GM23338 (cell line): ENCODE measurements at regions not wholly inside any gene's neighbourhood (a gene's known extent, or its start where the extent isn't known, plus 50 kb on each side); places are given as distances from the start of the nearest gene placed in this dataset.

Experiments
- ATAC-seq: fragments of 200-7000 bp; cut with Tn5 transposase; 3 replicates; pipeline ENCODE4 v1.9.1; 2020
- DNase-seq: peaks from one replicate; pipeline ENCODE4 v3.0.0-alpha.2; 2015; ENCODE audit warnings: low spot score
- H2AFZ ChIP-seq: fragments of 200-600 bp; sonication (generic); 2 replicates; pipeline ENCODE4 v1.8.0; 2016; ENCODE audit warnings: antibody characterized with exemption, mild to moderate bottlenecking, moderate library complexity
- H3F3A ChIP-seq: fragments of 200-600 bp; sonication (generic); replicated peaks from 2 replicates; pipeline ENCODE4 v1.8.0; 2017; ENCODE audit warnings: antibody characterized with exemption, mixed run types, low read depth
- H3K27ac ChIP-seq: fragments of 200-600 bp; sonication (generic); 2 replicates; pipeline ENCODE4 v1.6.1; 2016; ENCODE audit warnings: low read depth
- H3K27me3 ChIP-seq: fragments of 200-600 bp; sonication (generic); 2 replicates; pipeline ENCODE4 v1.8.0; 2016; ENCODE audit warnings: mild to moderate bottlenecking, mixed run types, moderate library complexity; ENCODE audit not compliant: insufficient read depth
- H3K36me3 ChIP-seq: fragments of 200-600 bp; sonication (generic); 2 replicates; pipeline ENCODE4 v1.8.0; 2016; ENCODE audit warnings: mild to moderate bottlenecking; ENCODE audit not compliant: insufficient read depth
- H3K4me1 ChIP-seq: fragments of 200-600 bp; sonication (generic); 2 replicates; pipeline ENCODE4 v1.8.0; 2016; ENCODE audit warnings: mild to moderate bottlenecking, moderate library complexity; ENCODE audit not compliant: insufficient read depth
- H3K4me2 ChIP-seq: fragments of 200-600 bp; sonication (generic); 2 replicates; pipeline ENCODE4 v1.7.1; 2017; ENCODE audit warnings: mixed run types
- H3K4me3 ChIP-seq: fragments of 200-600 bp; sonication (generic); 2 replicates; pipeline ENCODE4 v1.6.1; 2016; ENCODE audit warnings: mixed run types
- H3K79me2 ChIP-seq: fragments of 200-600 bp; sonication (generic); replicated peaks from 2 replicates; pipeline ENCODE4 v1.8.0; 2017; ENCODE audit warnings: mild to moderate bottlenecking; ENCODE audit not compliant: insufficient read depth
- H3K9me2 ChIP-seq: fragments of 200-600 bp; sonication (generic); 2 replicates; pipeline ENCODE4 v1.8.0; 2017; ENCODE audit not compliant: insufficient read depth
- H4K20me1 ChIP-seq: fragments of 200-600 bp; sonication (generic); replicated peaks from 2 replicates; pipeline ENCODE4 v1.8.0; 2017; ENCODE audit warnings: mild to moderate bottlenecking; ENCODE audit not compliant: insufficient read depth
- H3K27ac Mint-ChIP-seq: 2 replicates; pipeline ENCODE4 v1.8.0; 2020; ENCODE audit warnings: inconsistent platforms, mild to moderate bottlenecking, moderate library complexity, mixed read lengths
- H3K27me3 Mint-ChIP-seq: 3 replicates; pipeline ENCODE4 v1.8.0; 2022; ENCODE audit warnings: low read depth, mild to moderate bottlenecking, moderate library complexity, mixed read lengths, inconsistent platforms; ENCODE audit not compliant: insufficient read depth, poor library complexity
- H3K36me3 Mint-ChIP-seq: 3 replicates; pipeline ENCODE4 v1.8.0; 2021; ENCODE audit warnings: low read depth, mild to moderate bottlenecking, inconsistent platforms, moderate library complexity, mixed read lengths
- H3K4me1 Mint-ChIP-seq: 3 replicates; pipeline ENCODE4 v1.8.0; 2020; ENCODE audit warnings: mild to moderate bottlenecking, inconsistent platforms, mixed read lengths
- H3K4me3 Mint-ChIP-seq: 3 replicates; pipeline ENCODE4 v1.8.0; 2021; ENCODE audit warnings: moderate library complexity, mild to moderate bottlenecking, inconsistent platforms, mixed read lengths
- H3K9me3 Mint-ChIP-seq: 3 replicates; pipeline ENCODE4 v1.8.0; 2020; ENCODE audit warnings: moderate library complexity, mild to moderate bottlenecking, inconsistent platforms, mixed read lengths
- CREB1 ChIP-seq: fragments of 250-450 bp; sonication (Bioruptor Pico); IDR thresholded peaks from 2 replicates; pipeline ENCODE4 v1.5.0; 2020; ENCODE audit warnings: low read depth, mild to moderate bottlenecking, moderate library complexity
- EZH2 ChIP-seq: fragments of 200-600 bp; sonication (generic); IDR thresholded peaks from one replicate; pipeline ENCODE4 v1.8.0; 2017; ENCODE audit warnings: antibody characterized with exemption, mild to moderate bottlenecking, low read depth; ENCODE audit not compliant: unreplicated experiment
- EZH2phosphoT487 ChIP-seq: fragments of 200-600 bp; sonication (generic); IDR thresholded peaks from one replicate; pipeline ENCODE4 v1.8.1; 2018; ENCODE audit warnings: antibody characterized with exemption; ENCODE audit not compliant: unreplicated experiment
- JUNB ChIP-seq: IDR thresholded peaks from one replicate; pipeline ENCODE4 v1.6.1; 2016; ENCODE audit warnings: antibody characterized with exemption; ENCODE audit not compliant: unreplicated experiment
- NANOG ChIP-seq: IDR thresholded peaks from 2 replicates; pipeline ENCODE4 v1.6.1; 2016; ENCODE audit warnings: antibody characterized with exemption, borderline replicate concordance
- POLR2AphosphoS5 ChIP-seq: IDR thresholded peaks from 2 replicates; pipeline ENCODE4 v1.6.1; 2016; ENCODE audit warnings: antibody characterized with exemption, low read depth
- ZNF114 ChIP-seq: fragments of 250-450 bp; sonication (Bioruptor Pico); IDR thresholded peaks from 2 replicates; pipeline ENCODE4 v1.5.0; 2020; ENCODE audit warnings: mild to moderate bottlenecking, moderate library complexity
- ZNF331 ChIP-seq: fragments of 250-450 bp; sonication (Bioruptor Pico); IDR thresholded peaks from 2 replicates; pipeline ENCODE4 v1.5.0; 2020; ENCODE audit warnings: low read depth, mild to moderate bottlenecking, moderate library complexity
- TF ChIP-seq, protein P1 (sequence below), 2 experiments: fragments of 200-600 bp in 1 of 2; sonication (generic) in 1 of 2; conservative IDR thresholded peaks; 2 replicates each; pipeline versions ENCODE4 v1.5.1 to v1.6.1; 2016 to 2017; ENCODE audit warnings: antibody characterized with exemption in 2 of 2, low read depth in 2 of 2, mild to moderate bottlenecking in 2 of 2, moderate library complexity in 1 of 2
- TF ChIP-seq, protein P2 (sequence below): IDR thresholded peaks from 2 replicates; pipeline ENCODE4 v1.6.1; 2016; ENCODE audit warnings: antibody characterized with exemption
- TF ChIP-seq, protein P3 (sequence below): IDR thresholded peaks from one replicate; pipeline ENCODE4 v1.6.1; 2018; ENCODE audit warnings: antibody characterized with exemption; ENCODE audit not compliant: unreplicated experiment

DNA sequence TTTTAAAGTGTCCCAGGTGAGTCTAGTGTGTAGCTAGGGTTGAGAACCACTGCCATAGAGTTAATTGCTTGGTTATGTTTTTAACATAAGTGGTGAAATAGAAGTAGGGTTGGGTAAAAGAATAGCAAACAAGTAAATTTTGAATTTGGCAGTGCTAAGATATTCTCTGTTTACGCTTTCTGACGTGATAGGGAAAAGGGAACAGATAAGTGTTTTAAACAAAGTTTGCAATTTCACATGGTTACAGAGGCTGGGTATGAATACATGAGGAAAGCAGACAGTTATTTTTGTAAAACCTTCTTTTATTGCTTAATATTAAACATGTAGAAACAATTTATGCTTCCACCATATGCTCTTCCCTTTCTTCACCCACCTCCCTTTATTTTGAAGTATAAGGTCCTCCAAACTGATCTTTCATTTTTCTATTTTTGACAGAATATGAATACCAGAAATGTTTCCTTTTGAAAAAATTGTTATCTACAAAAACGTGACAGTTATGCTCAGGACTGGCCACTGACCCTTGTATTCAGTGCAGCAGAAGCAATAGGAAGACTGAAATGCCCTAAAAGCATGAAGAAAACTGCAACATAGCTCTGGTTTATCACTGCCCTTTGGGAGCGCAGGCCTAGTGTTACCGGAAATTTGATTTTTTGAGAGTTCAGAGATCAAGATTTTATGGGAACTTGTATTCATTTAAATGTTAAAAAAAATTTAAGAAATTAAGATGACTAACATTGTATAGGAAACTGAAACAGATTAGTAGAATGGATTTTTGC, 214.4 kb upstream of the ARSJ start:
- ATAC-seq: no peak

More for the DNA sequence above, 214.4 kb upstream of the ARSJ start:
- TF ChIP-seq CREB1 (CRISPR knock-in tag): no peak
- TF ChIP-seq, protein P1, sequence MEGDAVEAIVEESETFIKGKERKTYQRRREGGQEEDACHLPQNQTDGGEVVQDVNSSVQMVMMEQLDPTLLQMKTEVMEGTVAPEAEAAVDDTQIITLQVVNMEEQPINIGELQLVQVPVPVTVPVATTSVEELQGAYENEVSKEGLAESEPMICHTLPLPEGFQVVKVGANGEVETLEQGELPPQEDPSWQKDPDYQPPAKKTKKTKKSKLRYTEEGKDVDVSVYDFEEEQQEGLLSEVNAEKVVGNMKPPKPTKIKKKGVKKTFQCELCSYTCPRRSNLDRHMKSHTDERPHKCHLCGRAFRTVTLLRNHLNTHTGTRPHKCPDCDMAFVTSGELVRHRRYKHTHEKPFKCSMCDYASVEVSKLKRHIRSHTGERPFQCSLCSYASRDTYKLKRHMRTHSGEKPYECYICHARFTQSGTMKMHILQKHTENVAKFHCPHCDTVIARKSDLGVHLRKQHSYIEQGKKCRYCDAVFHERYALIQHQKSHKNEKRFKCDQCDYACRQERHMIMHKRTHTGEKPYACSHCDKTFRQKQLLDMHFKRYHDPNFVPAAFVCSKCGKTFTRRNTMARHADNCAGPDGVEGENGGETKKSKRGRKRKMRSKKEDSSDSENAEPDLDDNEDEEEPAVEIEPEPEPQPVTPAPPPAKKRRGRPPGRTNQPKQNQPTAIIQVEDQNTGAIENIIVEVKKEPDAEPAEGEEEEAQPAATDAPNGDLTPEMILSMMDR (conservative IDR thresholded peaks at IDR 0.05; ENCODE audit: low read depth in 2 of 2): no peak
- TF ChIP-seq, protein P2, sequence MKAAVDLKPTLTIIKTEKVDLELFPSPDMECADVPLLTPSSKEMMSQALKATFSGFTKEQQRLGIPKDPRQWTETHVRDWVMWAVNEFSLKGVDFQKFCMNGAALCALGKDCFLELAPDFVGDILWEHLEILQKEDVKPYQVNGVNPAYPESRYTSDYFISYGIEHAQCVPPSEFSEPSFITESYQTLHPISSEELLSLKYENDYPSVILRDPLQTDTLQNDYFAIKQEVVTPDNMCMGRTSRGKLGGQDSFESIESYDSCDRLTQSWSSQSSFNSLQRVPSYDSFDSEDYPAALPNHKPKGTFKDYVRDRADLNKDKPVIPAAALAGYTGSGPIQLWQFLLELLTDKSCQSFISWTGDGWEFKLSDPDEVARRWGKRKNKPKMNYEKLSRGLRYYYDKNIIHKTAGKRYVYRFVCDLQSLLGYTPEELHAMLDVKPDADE: no peak
- TF ChIP-seq ZNF331: no peak
- TF ChIP-seq POLR2AphosphoS5: no peak
- TF ChIP-seq NANOG: no peak
- no peak for TF ChIP-seq ZNF114 (CRISPR knock-in tag)
- no peak for TF ChIP-seq JUNB
- TF ChIP-seq EZH2phosphoT487: no peak
- TF ChIP-seq EZH2: no peak
- TF ChIP-seq, protein P3, sequence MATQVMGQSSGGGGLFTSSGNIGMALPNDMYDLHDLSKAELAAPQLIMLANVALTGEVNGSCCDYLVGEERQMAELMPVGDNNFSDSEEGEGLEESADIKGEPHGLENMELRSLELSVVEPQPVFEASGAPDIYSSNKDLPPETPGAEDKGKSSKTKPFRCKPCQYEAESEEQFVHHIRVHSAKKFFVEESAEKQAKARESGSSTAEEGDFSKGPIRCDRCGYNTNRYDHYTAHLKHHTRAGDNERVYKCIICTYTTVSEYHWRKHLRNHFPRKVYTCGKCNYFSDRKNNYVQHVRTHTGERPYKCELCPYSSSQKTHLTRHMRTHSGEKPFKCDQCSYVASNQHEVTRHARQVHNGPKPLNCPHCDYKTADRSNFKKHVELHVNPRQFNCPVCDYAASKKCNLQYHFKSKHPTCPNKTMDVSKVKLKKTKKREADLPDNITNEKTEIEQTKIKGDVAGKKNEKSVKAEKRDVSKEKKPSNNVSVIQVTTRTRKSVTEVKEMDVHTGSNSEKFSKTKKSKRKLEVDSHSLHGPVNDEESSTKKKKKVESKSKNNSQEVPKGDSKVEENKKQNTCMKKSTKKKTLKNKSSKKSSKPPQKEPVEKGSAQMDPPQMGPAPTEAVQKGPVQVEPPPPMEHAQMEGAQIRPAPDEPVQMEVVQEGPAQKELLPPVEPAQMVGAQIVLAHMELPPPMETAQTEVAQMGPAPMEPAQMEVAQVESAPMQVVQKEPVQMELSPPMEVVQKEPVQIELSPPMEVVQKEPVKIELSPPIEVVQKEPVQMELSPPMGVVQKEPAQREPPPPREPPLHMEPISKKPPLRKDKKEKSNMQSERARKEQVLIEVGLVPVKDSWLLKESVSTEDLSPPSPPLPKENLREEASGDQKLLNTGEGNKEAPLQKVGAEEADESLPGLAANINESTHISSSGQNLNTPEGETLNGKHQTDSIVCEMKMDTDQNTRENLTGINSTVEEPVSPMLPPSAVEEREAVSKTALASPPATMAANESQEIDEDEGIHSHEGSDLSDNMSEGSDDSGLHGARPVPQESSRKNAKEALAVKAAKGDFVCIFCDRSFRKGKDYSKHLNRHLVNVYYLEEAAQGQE: no peak
- Mint-ChIP-seq H3K27ac (no peak overlapping the region), H3K4me1 (peaks cover 14% of the 10 kb centered on the region; the same call in 2 of the 3 replicates), H3K4me3 (no peak overlapping the region), H3K27me3 (no peaks in the 10 kb centered on the region), H3K9me3 (no peaks in the 10 kb centered on the region), H3K36me3 (peaks cover 3% of the 10 kb centered on the region; the same call in 1 of the 3 replicates)
- no peak for DNase-seq
- no peaks in the 10 kb centered on the region for H3F3A ChIP-seq
- H3K79me2 ChIP-seq: no peaks in the 10 kb centered on the region
- H3K4me1 ChIP-seq: no peaks in the 10 kb centered on the region; the same call in 1 of the 2 replicates
- H3K4me2 ChIP-seq: no peak overlapping the region
- H3K27me3 ChIP-seq: no peaks in the 10 kb centered on the region
- no peak overlapping the region for H3K4me3 ChIP-seq
- H4K20me1 ChIP-seq: no peaks in the 10 kb centered on the region
- no peak overlapping the region for H2AFZ ChIP-seq
- no peaks in the 10 kb centered on the region for H3K36me3 ChIP-seq
- H3K27ac ChIP-seq: no peak overlapping the region
- H3K9me2 ChIP-seq: no peaks in the 10 kb centered on the region
